ENCODE measurements at regions not wholly inside any gene's neighbourhood (a gene's known extent, or its start where the extent isn't known, plus 50 kb on each side); places are given as distances from the start of the nearest gene placed in this dataset.

GRCh38 chr4:38193236-38193863 is 233.2 kb downstream of the PTTG2 start:
- TF ChIP-seq, protein P1, sequence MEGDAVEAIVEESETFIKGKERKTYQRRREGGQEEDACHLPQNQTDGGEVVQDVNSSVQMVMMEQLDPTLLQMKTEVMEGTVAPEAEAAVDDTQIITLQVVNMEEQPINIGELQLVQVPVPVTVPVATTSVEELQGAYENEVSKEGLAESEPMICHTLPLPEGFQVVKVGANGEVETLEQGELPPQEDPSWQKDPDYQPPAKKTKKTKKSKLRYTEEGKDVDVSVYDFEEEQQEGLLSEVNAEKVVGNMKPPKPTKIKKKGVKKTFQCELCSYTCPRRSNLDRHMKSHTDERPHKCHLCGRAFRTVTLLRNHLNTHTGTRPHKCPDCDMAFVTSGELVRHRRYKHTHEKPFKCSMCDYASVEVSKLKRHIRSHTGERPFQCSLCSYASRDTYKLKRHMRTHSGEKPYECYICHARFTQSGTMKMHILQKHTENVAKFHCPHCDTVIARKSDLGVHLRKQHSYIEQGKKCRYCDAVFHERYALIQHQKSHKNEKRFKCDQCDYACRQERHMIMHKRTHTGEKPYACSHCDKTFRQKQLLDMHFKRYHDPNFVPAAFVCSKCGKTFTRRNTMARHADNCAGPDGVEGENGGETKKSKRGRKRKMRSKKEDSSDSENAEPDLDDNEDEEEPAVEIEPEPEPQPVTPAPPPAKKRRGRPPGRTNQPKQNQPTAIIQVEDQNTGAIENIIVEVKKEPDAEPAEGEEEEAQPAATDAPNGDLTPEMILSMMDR (IDR thresholded peaks at IDR 0.05), result no peak
- no peak for TF ChIP-seq POLR2A (IDR thresholded peaks at IDR 0.05)
